Fibroblast of villous mesenchyme (primary cell): ENCODE measurements at regions not wholly inside any gene's neighbourhood (a gene's known extent, or its start where the extent isn't known, plus 50 kb on each side); places are given as distances from the start of the nearest gene placed in this dataset.

Experiments used
- DNase-seq: peaks from one replicate; pipeline ENCODE4 v3.0.0-alpha.2; 2010; ENCODE audit warnings: low read depth
- H3K4me3 ChIP-seq: 2 replicates; pipeline ENCODE4 v1.5.1; 2011; ENCODE audit warnings: low read depth, mild to moderate bottlenecking, low read length
- CTCF ChIP-seq: IDR thresholded peaks from 2 replicates; pipeline ENCODE4 v1.5.1; 2012; ENCODE audit warnings: low read depth, mild to moderate bottlenecking, low read length; ENCODE audit not compliant: insufficient read depth

- TF ChIP-seq CTCF: no peak
- H3K4me3 ChIP-seq: no peak overlapping the region
- no peak for DNase-seq
These were observed 184.1 kb downstream of the FOXD2 start for GRCh38 chr1:47621977-47622376.

- DNase-seq: no peak
- no peak overlapping the region for H3K4me3 ChIP-seq
- no peak for TF ChIP-seq CTCF
These were observed 185.1 kb downstream of the FOXD2 start for GRCh38 chr1:47622776-47623556.

- DNase-seq: no peak
- H3K4me3 ChIP-seq: no peak overlapping the region
- TF ChIP-seq CTCF: no peak
These were observed 185.7 kb downstream of the FOXD2 start for GRCh38 chr1:47623557-47623940.

- no peak for TF ChIP-seq CTCF
- no peak overlapping the region for H3K4me3 ChIP-seq
- DNase-seq: no peak
These were observed 186.7 kb downstream of the FOXD2 start for GRCh38 chr1:47624531-47624930.

GRCh38 chr1:47627016-47627415 lies 189.2 kb downstream of the FOXD2 start:
- no peak for TF ChIP-seq CTCF
- H3K4me3 ChIP-seq: no peak overlapping the region
- no peak for DNase-seq

GRCh38 chr1:47627471-47628370 lies 189.9 kb downstream of the FOXD2 start:
- TF ChIP-seq CTCF: no peak
- no peak overlapping the region for H3K4me3 ChIP-seq
- DNase-seq: no peak
